ENCODE measurements at regions not wholly inside any gene's neighbourhood (a gene's known extent, or its start where the extent isn't known, plus 50 kb on each side); places are given as distances from the start of the nearest gene placed in this dataset.

GRCh38 chr5:166991601-166992000 lies 1299.8 kb upstream of the WWC1 start:
- no peak for TF ChIP-seq CTCF (IDR thresholded peaks at IDR 0.05)
- TF ChIP-seq MAX (CRISPR knock-in tag; IDR thresholded peaks at IDR 0.05), result no peak
